GM23338 (cell line): ENCODE measurements at regions not wholly inside any gene's neighbourhood (a gene's known extent, or its start where the extent isn't known, plus 50 kb on each side); places are given as distances from the start of the nearest gene placed in this dataset.

Experiments
- ATAC-seq: fragments of 200-7000 bp; cut with Tn5 transposase; 3 replicates; pipeline ENCODE4 v1.9.1; 2020
- DNase-seq: peaks from one replicate; pipeline ENCODE4 v3.0.0-alpha.2; 2015; ENCODE audit warnings: low spot score
- H2AFZ ChIP-seq: fragments of 200-600 bp; sonication (generic); 2 replicates; pipeline ENCODE4 v1.8.0; 2016; ENCODE audit warnings: antibody characterized with exemption, mild to moderate bottlenecking, moderate library complexity
- H3F3A ChIP-seq: fragments of 200-600 bp; sonication (generic); replicated peaks from 2 replicates; pipeline ENCODE4 v1.8.0; 2017; ENCODE audit warnings: antibody characterized with exemption, mixed run types, low read depth
- H3K27ac ChIP-seq: fragments of 200-600 bp; sonication (generic); 2 replicates; pipeline ENCODE4 v1.6.1; 2016; ENCODE audit warnings: low read depth
- H3K27me3 ChIP-seq: fragments of 200-600 bp; sonication (generic); 2 replicates; pipeline ENCODE4 v1.8.0; 2016; ENCODE audit warnings: mild to moderate bottlenecking, mixed run types, moderate library complexity; ENCODE audit not compliant: insufficient read depth
- H3K36me3 ChIP-seq: fragments of 200-600 bp; sonication (generic); 2 replicates; pipeline ENCODE4 v1.8.0; 2016; ENCODE audit warnings: mild to moderate bottlenecking; ENCODE audit not compliant: insufficient read depth
- H3K4me1 ChIP-seq: fragments of 200-600 bp; sonication (generic); 2 replicates; pipeline ENCODE4 v1.8.0; 2016; ENCODE audit warnings: mild to moderate bottlenecking, moderate library complexity; ENCODE audit not compliant: insufficient read depth
- H3K4me2 ChIP-seq: fragments of 200-600 bp; sonication (generic); 2 replicates; pipeline ENCODE4 v1.7.1; 2017; ENCODE audit warnings: mixed run types
- H3K4me3 ChIP-seq: fragments of 200-600 bp; sonication (generic); 2 replicates; pipeline ENCODE4 v1.6.1; 2016; ENCODE audit warnings: mixed run types
- H3K79me2 ChIP-seq: fragments of 200-600 bp; sonication (generic); replicated peaks from 2 replicates; pipeline ENCODE4 v1.8.0; 2017; ENCODE audit warnings: mild to moderate bottlenecking; ENCODE audit not compliant: insufficient read depth
- H3K9me2 ChIP-seq: fragments of 200-600 bp; sonication (generic); 2 replicates; pipeline ENCODE4 v1.8.0; 2017; ENCODE audit not compliant: insufficient read depth
- H4K20me1 ChIP-seq: fragments of 200-600 bp; sonication (generic); replicated peaks from 2 replicates; pipeline ENCODE4 v1.8.0; 2017; ENCODE audit warnings: mild to moderate bottlenecking; ENCODE audit not compliant: insufficient read depth
- H3K27ac Mint-ChIP-seq: 2 replicates; pipeline ENCODE4 v1.8.0; 2020; ENCODE audit warnings: inconsistent platforms, mild to moderate bottlenecking, moderate library complexity, mixed read lengths
- H3K27me3 Mint-ChIP-seq: 3 replicates; pipeline ENCODE4 v1.8.0; 2022; ENCODE audit warnings: low read depth, mild to moderate bottlenecking, moderate library complexity, mixed read lengths, inconsistent platforms; ENCODE audit not compliant: insufficient read depth, poor library complexity
- H3K36me3 Mint-ChIP-seq: 3 replicates; pipeline ENCODE4 v1.8.0; 2021; ENCODE audit warnings: low read depth, mild to moderate bottlenecking, inconsistent platforms, moderate library complexity, mixed read lengths
- H3K4me1 Mint-ChIP-seq: 3 replicates; pipeline ENCODE4 v1.8.0; 2020; ENCODE audit warnings: mild to moderate bottlenecking, inconsistent platforms, mixed read lengths
- H3K4me3 Mint-ChIP-seq: 3 replicates; pipeline ENCODE4 v1.8.0; 2021; ENCODE audit warnings: moderate library complexity, mild to moderate bottlenecking, inconsistent platforms, mixed read lengths
- H3K9me3 Mint-ChIP-seq: 3 replicates; pipeline ENCODE4 v1.8.0; 2020; ENCODE audit warnings: moderate library complexity, mild to moderate bottlenecking, inconsistent platforms, mixed read lengths
- CTCF ChIP-seq, 2 experiments: fragments of 200-600 bp in 1 of 2; sonication (generic) in 1 of 2; conservative IDR thresholded peaks; 2 replicates each; pipeline versions ENCODE4 v1.5.1 to v1.6.1; 2016 to 2017; ENCODE audit warnings: antibody characterized with exemption in 2 of 2, low read depth in 2 of 2, mild to moderate bottlenecking in 2 of 2, moderate library complexity in 1 of 2
- ETS1 ChIP-seq: IDR thresholded peaks from 2 replicates; pipeline ENCODE4 v1.6.1; 2016; ENCODE audit warnings: antibody characterized with exemption
- EZH2phosphoT487 ChIP-seq: fragments of 200-600 bp; sonication (generic); IDR thresholded peaks from one replicate; pipeline ENCODE4 v1.8.1; 2018; ENCODE audit warnings: antibody characterized with exemption; ENCODE audit not compliant: unreplicated experiment
- JUNB ChIP-seq: IDR thresholded peaks from one replicate; pipeline ENCODE4 v1.6.1; 2016; ENCODE audit warnings: antibody characterized with exemption; ENCODE audit not compliant: unreplicated experiment
- NANOG ChIP-seq: IDR thresholded peaks from 2 replicates; pipeline ENCODE4 v1.6.1; 2016; ENCODE audit warnings: antibody characterized with exemption, borderline replicate concordance
- POLR2AphosphoS5 ChIP-seq: IDR thresholded peaks from 2 replicates; pipeline ENCODE4 v1.6.1; 2016; ENCODE audit warnings: antibody characterized with exemption, low read depth
- REST ChIP-seq: IDR thresholded peaks from one replicate; pipeline ENCODE4 v1.6.1; 2018; ENCODE audit warnings: antibody characterized with exemption; ENCODE audit not compliant: unreplicated experiment
- STAT1 ChIP-seq: IDR thresholded peaks from one replicate; pipeline ENCODE4 v1.6.1; 2016; ENCODE audit warnings: antibody characterized with exemption; ENCODE audit not compliant: unreplicated experiment
- ZNF114 ChIP-seq: fragments of 250-450 bp; sonication (Bioruptor Pico); IDR thresholded peaks from 2 replicates; pipeline ENCODE4 v1.5.0; 2020; ENCODE audit warnings: mild to moderate bottlenecking, moderate library complexity
- ZNF331 ChIP-seq: fragments of 250-450 bp; sonication (Bioruptor Pico); IDR thresholded peaks from 2 replicates; pipeline ENCODE4 v1.5.0; 2020; ENCODE audit warnings: low read depth, mild to moderate bottlenecking, moderate library complexity

GRCh38 chr18:44341759-44342158, 338.9 kb upstream of the SETBP1 start:
- H4K20me1 ChIP-seq: no peaks in the 10 kb centered on the region
- H3K27ac Mint-ChIP-seq: no peak overlapping the region
- no peak overlapping the region for H3K4me3 ChIP-seq
- no peaks in the 10 kb centered on the region for H3K4me1 Mint-ChIP-seq
- no peak overlapping the region for H3K4me3 Mint-ChIP-seq
- H3K9me2 ChIP-seq: peaks cover 5% of the 10 kb centered on the region; the same call in 1 of the 2 replicates
- no peak for TF ChIP-seq EZH2phosphoT487
- TF ChIP-seq JUNB: no peak
- no peak for TF ChIP-seq NANOG
- TF ChIP-seq STAT1: no peak
- TF ChIP-seq ZNF331: no peak
- no peak for TF ChIP-seq CTCF (conservative IDR thresholded peaks at IDR 0.05; ENCODE audit: low read depth in 2 of 2)
- no peak for TF ChIP-seq POLR2AphosphoS5
- no peaks in the 10 kb centered on the region for H3K79me2 ChIP-seq
- H2AFZ ChIP-seq: no peak overlapping the region
- H3K9me3 Mint-ChIP-seq: peaks cover 3% of the 10 kb centered on the region; the same call in 1 of the 3 replicates
- no peaks in the 10 kb centered on the region; the same call in 1 of the 2 replicates for H3K36me3 ChIP-seq
- no peak for DNase-seq
- no peaks in the 10 kb centered on the region for H3F3A ChIP-seq
- no peak overlapping the region for H3K27ac ChIP-seq
- H3K27me3 Mint-ChIP-seq: no peaks in the 10 kb centered on the region
- no peaks in the 10 kb centered on the region for H3K27me3 ChIP-seq
- H3K36me3 Mint-ChIP-seq: no peaks in the 10 kb centered on the region
- no peak overlapping the region for H3K4me2 ChIP-seq
- no peak for ATAC-seq
- no peaks in the 10 kb centered on the region for H3K4me1 ChIP-seq

GRCh38 chr18:44342162-44342561, 338.5 kb upstream of the SETBP1 start:
- H3K4me3 ChIP-seq: no peak overlapping the region
- peaks cover 5% of the 10 kb centered on the region; the same call in 1 of the 2 replicates for H3K9me2 ChIP-seq
- H3K4me2 ChIP-seq: no peak overlapping the region
- Mint-ChIP-seq H3K9me3 (peaks cover 3% of the 10 kb centered on the region; the same call in 1 of the 3 replicates), H3K36me3 (no peaks in the 10 kb centered on the region), H3K4me3 (no peak overlapping the region), H3K27me3 (no peaks in the 10 kb centered on the region), H3K4me1 (no peaks in the 10 kb centered on the region), H3K27ac (no peak overlapping the region)
- H3K36me3 ChIP-seq: no peaks in the 10 kb centered on the region; the same call in 1 of the 2 replicates
- no peak overlapping the region for H2AFZ ChIP-seq
- DNase-seq: no peak
- no peak overlapping the region for H3K27ac ChIP-seq
- no peaks in the 10 kb centered on the region for H3F3A ChIP-seq
- H3K27me3 ChIP-seq: no peaks in the 10 kb centered on the region
- H4K20me1 ChIP-seq: no peaks in the 10 kb centered on the region
- no peak for ATAC-seq
- H3K79me2 ChIP-seq: no peaks in the 10 kb centered on the region
- H3K4me1 ChIP-seq: no peaks in the 10 kb centered on the region
- TF ChIP-seq REST: no peak
- TF ChIP-seq ETS1: no peak
- no peak for TF ChIP-seq STAT1
- no peak for TF ChIP-seq ZNF114 (CRISPR knock-in tag)
- TF ChIP-seq NANOG: no peak
- TF ChIP-seq EZH2phosphoT487: no peak
- TF ChIP-seq CTCF (conservative IDR thresholded peaks at IDR 0.05; ENCODE audit: low read depth in 2 of 2): no peak
- TF ChIP-seq ZNF331: no peak
